Trophoblast cell (in vitro differentiated cells and primary cell): ENCODE measurements at regions not wholly inside any gene's neighbourhood (a gene's known extent, or its start where the extent isn't known, plus 50 kb on each side); places are given as distances from the start of the nearest gene placed in this dataset.
"Not testable (repeated sequence)": the region's sequence is repeated elsewhere in the genome, so short reads cannot be mapped to it uniquely, and the experiment has no call there.

Experiments
- DNase-seq, 2 donors: peaks; one replicate each; pipeline ENCODE4 v3.0.0-alpha.2; 2016
- H2AFZ ChIP-seq: 2 replicates; pipeline ENCODE4 v1.6.1; 2013; ENCODE audit warnings: low read length, moderate library complexity, mild to moderate bottlenecking; ENCODE audit not compliant: insufficient read depth, poor library complexity
- H2AK5ac ChIP-seq: 2 replicates; pipeline ENCODE4 v1.6.1; 2013; ENCODE audit warnings: mild to moderate bottlenecking, low read length
- H2BK120ac ChIP-seq: 2 replicates; pipeline ENCODE4 v1.6.1; 2013; ENCODE audit warnings: low read length, mild to moderate bottlenecking, moderate library complexity; ENCODE audit not compliant: insufficient read depth, poor library complexity
- H2BK12ac ChIP-seq: 2 replicates; pipeline ENCODE4 v1.6.1; 2013; ENCODE audit warnings: mild to moderate bottlenecking, low read length, moderate library complexity
- H2BK5ac ChIP-seq: 2 replicates; pipeline ENCODE4 v1.6.1; 2013; ENCODE audit warnings: low read length, low read depth, moderate library complexity, mild to moderate bottlenecking; ENCODE audit not compliant: poor library complexity
- H3K14ac ChIP-seq: 2 replicates; pipeline ENCODE4 v1.6.1; 2013; ENCODE audit warnings: mild to moderate bottlenecking, low read length
- H3K18ac ChIP-seq: 2 replicates; pipeline ENCODE4 v1.6.1; 2013; ENCODE audit warnings: mild to moderate bottlenecking, low read length
- H3K23ac ChIP-seq: 2 replicates; pipeline ENCODE4 v1.6.1; 2013; ENCODE audit warnings: low read length
- H3K27ac ChIP-seq: 2 replicates; pipeline ENCODE4 v1.5.1; 2013; ENCODE audit warnings: low read depth, mild to moderate bottlenecking, inconsistent platforms, low read length, moderate library complexity
- H3K27me3 ChIP-seq: 2 replicates; pipeline ENCODE4 v1.6.1; 2013; ENCODE audit warnings: inconsistent platforms, mild to moderate bottlenecking, low read length, moderate library complexity; ENCODE audit not compliant: insufficient read depth
- H3K36me3 ChIP-seq, 2 experiments: 1 replicate in 1 of 2; 2 replicates in 1 of 2; pipeline ENCODE4 v1.6.1; 2013; ENCODE audit warnings: low read length in 2 of 2, mild to moderate bottlenecking in 2 of 2, moderate library complexity in 1 of 2; ENCODE audit not compliant: insufficient read depth in 2 of 2, control insufficient read depth in 1 of 2
- H3K4ac ChIP-seq: 2 replicates; pipeline ENCODE4 v1.6.1; 2013; ENCODE audit warnings: low read depth, mild to moderate bottlenecking, low read length, moderate library complexity
- H3K4me1 ChIP-seq, 2 experiments: 1 replicate in 1 of 2; 2 replicates in 1 of 2; pipeline ENCODE4 v1.6.1; 2013; ENCODE audit warnings: low read length in 2 of 2, mild to moderate bottlenecking in 2 of 2, moderate library complexity in 1 of 2; ENCODE audit not compliant: insufficient read depth in 2 of 2, control insufficient read depth in 1 of 2
- H3K4me2 ChIP-seq: 2 replicates; pipeline ENCODE4 v1.6.1; 2013; ENCODE audit warnings: inconsistent platforms, mild to moderate bottlenecking, low read length, moderate library complexity
- H3K4me3 ChIP-seq: 2 replicates; pipeline ENCODE4 v1.5.1; 2013; ENCODE audit warnings: mild to moderate bottlenecking, low read depth, low read length, inconsistent platforms
- H3K79me1 ChIP-seq: one replicate; pipeline ENCODE4 v1.6.1; 2013; ENCODE audit warnings: low read length
- H3K79me2 ChIP-seq: 2 replicates; pipeline ENCODE4 v1.6.1; 2013; ENCODE audit warnings: low read length, mild to moderate bottlenecking; ENCODE audit not compliant: control insufficient read depth, insufficient read depth, poor library complexity
- H3K9ac ChIP-seq: 2 replicates; pipeline ENCODE4 v1.6.1; 2013; ENCODE audit warnings: mild to moderate bottlenecking, low read length
- H3K9me3 ChIP-seq: 2 replicates; pipeline ENCODE4 v1.6.1; 2013; ENCODE audit warnings: low read depth, mild to moderate bottlenecking, control low read depth, inconsistent platforms, low read length; ENCODE audit not compliant: insufficient read depth
- H4K12ac ChIP-seq: 2 replicates; pipeline ENCODE4 v1.6.1; 2013; ENCODE audit warnings: low read depth, mild to moderate bottlenecking, low read length, moderate library complexity
- H4K8ac ChIP-seq: 2 replicates; pipeline ENCODE4 v1.6.1; 2013; ENCODE audit warnings: low read depth, mild to moderate bottlenecking, low read length, moderate library complexity
- H4K91ac ChIP-seq: one replicate; pipeline ENCODE4 v1.6.1; 2013; ENCODE audit warnings: low read depth, mild to moderate bottlenecking, low read length, moderate library complexity
- WGBS: extraction: QIAGEN DNeasy Blood & Tissue Kit; methylation state at CpG from one replicate; pipeline ENCODE4 v1.1.7; 2013; ENCODE audit warnings: missing lambda C conversion rate; ENCODE audit not compliant: insufficient read length, insufficient coverage; ENCODE audit errors: extremely low coverage; 5-methylcytosine and 5-hydroxymethylcytosine counted together

DNA sequence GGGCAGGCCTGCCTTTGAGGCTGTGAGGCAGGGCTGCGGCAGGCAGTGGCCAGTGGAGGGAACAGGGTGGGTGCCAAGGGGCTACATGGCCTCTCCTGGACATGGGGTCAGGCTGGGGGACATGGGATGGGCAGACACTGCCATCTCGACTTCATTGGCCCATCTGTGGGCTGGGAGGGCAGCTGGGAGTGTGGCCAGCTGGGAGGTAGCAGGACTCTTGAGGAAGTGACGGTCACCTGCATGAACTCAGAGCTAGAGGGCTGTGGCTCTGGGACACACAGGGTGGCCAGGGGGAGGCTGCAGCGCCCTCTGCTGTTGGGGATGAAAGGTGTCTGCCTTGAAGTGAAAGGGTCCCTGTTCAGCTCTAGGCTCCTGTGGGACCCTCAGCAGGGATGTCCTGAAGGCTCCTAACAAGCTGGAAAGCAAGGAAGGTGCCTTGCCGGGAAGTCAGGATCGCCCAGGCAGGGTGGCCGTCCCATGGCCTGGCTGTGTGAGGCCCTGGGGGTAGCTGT lies 244.0 kb downstream of the ANKRD30B start:
- not testable (repeated sequence) for H2BK120ac ChIP-seq, H3K79me2 ChIP-seq, H3K14ac ChIP-seq, H4K91ac ChIP-seq, H3K79me1 ChIP-seq, H3K4me2 ChIP-seq, H3K4ac ChIP-seq, H2AK5ac ChIP-seq, H4K8ac ChIP-seq, H2BK5ac ChIP-seq, H3K18ac ChIP-seq, H4K12ac ChIP-seq, H3K4me3 ChIP-seq, DNase-seq, H2AFZ ChIP-seq, H3K27me3 ChIP-seq, H3K27ac ChIP-seq, H3K23ac ChIP-seq, H3K4me1 ChIP-seq, H3K36me3 ChIP-seq, H3K9ac ChIP-seq, H2BK12ac ChIP-seq
- H3K9me3 ChIP-seq = peaks cover 21% of the 10 kb centered on the region
- WGBS = no CpG with 5 or more reads among the region's 7 CpGs

DNA sequence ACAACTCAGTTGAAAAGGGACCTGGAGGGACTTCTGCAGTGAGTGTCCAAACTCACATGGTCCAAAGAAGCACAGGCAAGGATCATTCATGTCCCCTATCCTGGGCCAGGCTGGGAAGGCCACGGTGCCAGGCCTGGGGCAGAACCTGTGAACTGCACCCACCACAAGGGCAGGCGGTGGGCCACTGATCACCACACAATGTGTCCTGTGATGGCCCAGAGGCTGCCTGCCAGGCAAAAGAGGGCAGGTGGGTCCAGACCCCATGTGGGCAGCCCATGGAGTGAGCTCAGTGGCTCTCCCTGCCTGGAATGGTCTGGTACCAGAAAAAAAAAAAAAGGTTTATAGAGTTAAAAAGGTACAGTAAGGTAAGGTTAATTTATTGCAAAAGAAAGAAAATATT lies 244.8 kb downstream of the ANKRD30B start:
- H3K79me2 ChIP-seq, H3K4me2 ChIP-seq, DNase-seq: not testable (repeated sequence)

GRCh38 chr18:14995023-14995422 lies 247.1 kb downstream of the ANKRD30B start:
- peaks cover 35% of the 10 kb centered on the region for H3K9me3 ChIP-seq
- H2AFZ ChIP-seq, H3K14ac ChIP-seq, H2BK12ac ChIP-seq, H4K91ac ChIP-seq, H3K79me2 ChIP-seq, H3K36me3 ChIP-seq, H3K27me3 ChIP-seq, H3K4ac ChIP-seq, DNase-seq, H4K8ac ChIP-seq, H3K4me3 ChIP-seq, H3K18ac ChIP-seq, H2BK5ac ChIP-seq, H3K23ac ChIP-seq, H2AK5ac ChIP-seq, H3K79me1 ChIP-seq, H3K9ac ChIP-seq, H3K4me1 ChIP-seq, H3K27ac ChIP-seq, H2BK120ac ChIP-seq, H3K4me2 ChIP-seq, H4K12ac ChIP-seq: not testable (repeated sequence)
- WGBS = no CpG with 5 or more reads among the region's 3 CpGs

More for the DNA sequence above, 244.8 kb downstream of the ANKRD30B start:
- no CpG with 5 or more reads among the region's 2 CpGs for WGBS
- not testable (repeated sequence) for H3K23ac ChIP-seq, H3K27me3 ChIP-seq, H3K9ac ChIP-seq, H3K4ac ChIP-seq, H2AK5ac ChIP-seq, H3K18ac ChIP-seq, H2AFZ ChIP-seq, H4K12ac ChIP-seq, H3K79me1 ChIP-seq, H3K14ac ChIP-seq, H4K91ac ChIP-seq, H3K4me3 ChIP-seq, H2BK12ac ChIP-seq, H3K27ac ChIP-seq, H2BK5ac ChIP-seq, H4K8ac ChIP-seq, H2BK120ac ChIP-seq, H3K36me3 ChIP-seq, H3K4me1 ChIP-seq
- peaks cover 27% of the 10 kb centered on the region for H3K9me3 ChIP-seq

GRCh38 chr18:14997357-14997756 lies 249.4 kb downstream of the ANKRD30B start:
- Histone ChIP-seq H3K23ac (no peak overlapping the region), H3K79me2 (no peaks in the 10 kb centered on the region)
- no CpG with 5 or more reads among the region's 30 CpGs for WGBS

More at GRCh38 chr18:14997357-14997756, 249.4 kb downstream of the ANKRD30B start:
- H2BK5ac ChIP-seq = no peak overlapping the region
- H2BK12ac ChIP-seq = no peak overlapping the region
- H4K12ac ChIP-seq = no peak overlapping the region
- DNase-seq = no peak
- H2AFZ ChIP-seq = no peak overlapping the region
- no peak overlapping the region for H4K91ac ChIP-seq
- H3K9ac ChIP-seq = no peak overlapping the region
- H3K4me1 ChIP-seq = no peaks in the 10 kb centered on the region
- H3K4me3 ChIP-seq = no peak overlapping the region
- no peak overlapping the region for H2AK5ac ChIP-seq
- no peaks in the 10 kb centered on the region for H3K27me3 ChIP-seq
- H3K79me1 ChIP-seq = no peaks in the 10 kb centered on the region
- no peak overlapping the region for H4K8ac ChIP-seq
- H3K27ac ChIP-seq = no peak overlapping the region
- H3K4me2 ChIP-seq = no peak overlapping the region
- no peak overlapping the region for H3K14ac ChIP-seq
- H3K36me3 ChIP-seq = no peaks in the 10 kb centered on the region
- H3K18ac ChIP-seq = no peak overlapping the region
- H2BK120ac ChIP-seq = no peak overlapping the region
- peaks cover 35% of the 10 kb centered on the region for H3K9me3 ChIP-seq
- no peak overlapping the region for H3K4ac ChIP-seq
